ENCODE measurements at regions not wholly inside any gene's neighbourhood (a gene's known extent, or its start where the extent isn't known, plus 50 kb on each side); places are given as distances from the start of the nearest gene placed in this dataset.

DNA sequence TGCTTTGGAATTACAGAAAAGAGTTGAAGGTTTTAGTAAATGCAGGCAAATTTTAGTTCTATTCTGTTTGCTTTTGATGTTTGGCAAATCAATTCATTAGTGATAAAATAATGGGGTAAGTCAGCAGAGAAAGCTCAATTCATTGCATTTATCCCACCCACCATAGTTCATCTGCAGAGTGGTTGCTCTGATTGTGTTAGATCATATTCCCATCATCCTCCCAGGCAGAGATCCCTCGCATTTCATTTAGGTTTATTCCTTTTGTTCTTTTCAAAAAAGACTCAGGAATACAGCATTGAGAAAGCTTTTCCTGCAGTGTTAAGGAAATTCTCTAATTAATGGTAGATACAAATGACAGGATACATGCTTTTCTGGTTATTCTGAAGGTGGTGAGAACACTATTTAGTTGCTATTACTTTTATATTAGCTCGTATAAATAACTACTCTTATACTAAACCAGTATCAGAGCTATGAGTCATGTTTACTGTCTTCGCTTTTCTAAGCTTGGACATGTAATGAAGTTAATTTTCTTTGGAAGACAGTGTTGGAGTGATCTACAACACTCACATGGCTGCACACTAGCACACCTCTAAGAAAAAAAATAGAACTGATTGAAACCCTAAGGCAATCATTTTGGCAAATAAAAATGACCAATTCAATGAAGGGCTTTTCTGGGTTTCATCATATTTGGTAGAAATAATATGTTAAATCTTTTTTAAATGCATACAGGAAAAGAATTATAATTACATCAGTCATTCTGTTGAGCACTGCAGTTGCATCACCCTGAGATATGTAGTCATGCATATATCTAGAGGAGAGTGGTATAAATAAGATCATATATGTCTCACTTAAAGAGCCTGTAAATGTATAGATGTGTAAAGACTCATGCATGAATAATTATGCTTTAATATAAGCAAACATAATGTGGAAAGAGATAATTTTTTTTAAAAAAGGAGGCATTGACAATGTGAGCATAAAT, 351.6 kb downstream of the PCDH7 start:
- peaks cover 25% of the 10 kb centered on the region for H3K4me1 ChIP-seq
- H3K36me3 ChIP-seq, result peaks cover 30% of the 10 kb centered on the region
- H3K9me3 ChIP-seq (replicated peaks), result no peaks in the 10 kb centered on the region; the same call in 1 of the 2 replicates
- H3K27me3 ChIP-seq, result no peaks in the 10 kb centered on the region
- no peak overlapping the region for H3K27ac ChIP-seq
- no peak overlapping the region for H3K4me3 ChIP-seq
- DNase-seq, result no peak

DNA sequence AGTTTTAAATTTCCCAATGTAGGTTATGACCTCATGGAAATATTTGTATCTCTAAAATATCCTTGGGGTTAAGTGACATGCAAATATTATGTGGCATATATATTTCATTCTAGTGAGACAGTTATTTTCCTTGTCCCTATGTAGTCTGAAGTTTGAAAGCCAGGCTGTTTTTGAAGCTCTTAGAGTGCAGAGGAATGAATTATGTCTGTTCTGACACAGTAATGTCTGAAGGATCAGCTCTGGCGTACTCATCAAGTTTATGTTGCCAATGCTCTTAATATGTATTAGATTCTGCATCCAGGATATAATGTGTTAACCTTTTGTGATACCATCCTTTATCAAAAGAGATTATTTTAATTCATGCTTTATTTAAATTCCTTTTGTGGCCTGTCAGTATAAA, 355.8 kb downstream of the PCDH7 start:
- Histone ChIP-seq H3K9me3 (replicated peaks) (peaks cover 10% of the 10 kb centered on the region), H3K4me1 (no peaks in the 10 kb centered on the region), H3K27me3 (no peaks in the 10 kb centered on the region), H3K27ac (no peak overlapping the region), H3K36me3 (peaks cover 37% of the 10 kb centered on the region), H3K4me3 (no peak overlapping the region)
- DNase-seq, result no peak

DNA sequence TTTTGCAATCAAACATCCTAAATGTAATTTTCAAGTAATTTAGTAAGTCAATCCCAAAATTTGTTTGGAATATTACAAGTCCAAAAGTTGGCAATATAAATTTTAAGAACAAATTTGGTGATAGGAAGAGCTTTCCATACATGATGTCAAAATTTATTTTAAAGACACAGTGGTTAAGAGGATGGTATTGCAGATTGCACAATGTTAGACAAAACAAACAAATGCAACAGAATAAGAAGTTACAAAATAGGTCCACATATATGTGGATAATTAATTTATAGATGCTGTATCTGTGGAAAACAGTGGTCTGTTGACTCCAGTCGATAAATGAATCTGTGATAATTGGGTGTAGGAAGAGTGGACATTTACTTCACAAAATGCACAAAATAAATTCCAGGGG, 358.5 kb downstream of the PCDH7 start:
- H3K4me1 ChIP-seq, result no peaks in the 10 kb centered on the region
- peaks cover 34% of the 10 kb centered on the region for H3K36me3 ChIP-seq
- H3K9me3 ChIP-seq (replicated peaks), result peaks cover 13% of the 10 kb centered on the region
- no peaks in the 10 kb centered on the region for H3K27me3 ChIP-seq
- no peak for DNase-seq
- H3K4me3 ChIP-seq, result no peak overlapping the region
- H3K27ac ChIP-seq, result no peak overlapping the region

DNA sequence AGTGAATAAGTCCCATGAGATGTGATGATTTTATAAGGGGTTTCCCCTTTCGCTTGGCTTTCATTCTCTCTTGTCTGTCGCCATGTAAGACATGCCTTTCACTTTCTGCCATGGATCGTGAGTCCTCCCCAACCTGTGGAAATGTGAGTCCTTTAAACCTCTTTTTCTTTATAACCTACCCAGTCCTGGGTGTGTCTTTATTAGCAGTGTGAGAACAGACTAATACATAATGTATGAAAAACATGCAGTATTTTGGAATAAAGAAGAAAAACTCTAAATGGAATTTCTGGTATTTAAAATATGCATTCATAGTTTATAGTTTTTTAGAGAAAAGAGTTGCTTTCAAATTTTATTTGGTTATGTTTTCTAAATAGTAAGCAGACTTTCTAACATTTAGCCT, 360.7 kb downstream of the PCDH7 start:
- H3K4me3 ChIP-seq, result no peak overlapping the region
- H3K4me1 ChIP-seq, result peaks cover 11% of the 10 kb centered on the region
- H3K27me3 ChIP-seq, result no peaks in the 10 kb centered on the region
- DNase-seq, result no peak
- peaks cover 13% of the 10 kb centered on the region for H3K9me3 ChIP-seq (replicated peaks)
- no peak overlapping the region for H3K27ac ChIP-seq
- peaks cover 28% of the 10 kb centered on the region for H3K36me3 ChIP-seq

DNA sequence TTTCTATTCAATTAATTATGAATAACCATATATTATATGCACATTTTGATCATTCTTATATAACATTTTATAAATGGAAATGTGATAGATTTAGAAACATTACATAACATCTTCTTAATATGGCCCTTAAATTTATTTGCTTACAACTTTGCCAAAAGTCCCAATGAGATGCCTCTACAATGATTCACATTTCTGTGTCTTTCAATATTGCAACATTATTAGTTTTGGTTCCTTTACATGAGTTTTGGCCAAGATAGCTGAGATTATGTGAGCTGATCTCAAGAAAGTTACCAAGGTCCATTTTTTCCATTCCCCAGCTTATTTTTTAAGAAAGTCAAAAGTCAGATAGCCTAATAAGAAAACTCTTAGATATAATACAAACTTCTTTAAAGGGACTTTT, 361.2 kb downstream of the PCDH7 start:
- Histone ChIP-seq H3K36me3 (peaks cover 25% of the 10 kb centered on the region), H3K27ac (no peak overlapping the region), H3K9me3 (replicated peaks) (peaks cover 13% of the 10 kb centered on the region), H3K4me1 (peaks cover 16% of the 10 kb centered on the region), H3K4me3 (no peak overlapping the region), H3K27me3 (no peaks in the 10 kb centered on the region)
- no peak for DNase-seq

DNA sequence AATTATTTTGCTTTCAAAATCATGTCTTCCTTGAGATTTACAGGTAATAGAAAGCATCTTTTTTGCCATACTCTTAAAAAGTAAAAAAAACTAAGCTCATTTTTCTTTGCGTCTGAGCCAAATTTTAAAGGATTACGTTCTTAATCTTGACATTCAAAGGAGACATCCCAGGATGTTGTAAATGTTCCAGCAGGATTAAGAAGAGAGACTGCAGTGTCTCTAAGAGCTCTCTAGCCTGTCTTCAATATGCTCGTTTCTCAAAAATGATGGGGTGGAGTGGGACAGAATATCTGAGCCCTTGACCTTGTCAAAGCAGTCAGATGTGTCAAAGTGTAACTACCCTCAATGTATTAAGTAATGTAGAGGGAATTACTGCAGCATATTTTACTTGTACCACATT, 363.3 kb downstream of the PCDH7 start:
- Histone ChIP-seq H3K27ac (no peak overlapping the region), H3K4me1 (peaks cover 23% of the 10 kb centered on the region), H3K36me3 (peaks cover 20% of the 10 kb centered on the region), H3K27me3 (no peaks in the 10 kb centered on the region), H3K4me3 (no peak overlapping the region), H3K9me3 (replicated peaks) (peaks cover 10% of the 10 kb centered on the region)
- no peak for DNase-seq

DNA sequence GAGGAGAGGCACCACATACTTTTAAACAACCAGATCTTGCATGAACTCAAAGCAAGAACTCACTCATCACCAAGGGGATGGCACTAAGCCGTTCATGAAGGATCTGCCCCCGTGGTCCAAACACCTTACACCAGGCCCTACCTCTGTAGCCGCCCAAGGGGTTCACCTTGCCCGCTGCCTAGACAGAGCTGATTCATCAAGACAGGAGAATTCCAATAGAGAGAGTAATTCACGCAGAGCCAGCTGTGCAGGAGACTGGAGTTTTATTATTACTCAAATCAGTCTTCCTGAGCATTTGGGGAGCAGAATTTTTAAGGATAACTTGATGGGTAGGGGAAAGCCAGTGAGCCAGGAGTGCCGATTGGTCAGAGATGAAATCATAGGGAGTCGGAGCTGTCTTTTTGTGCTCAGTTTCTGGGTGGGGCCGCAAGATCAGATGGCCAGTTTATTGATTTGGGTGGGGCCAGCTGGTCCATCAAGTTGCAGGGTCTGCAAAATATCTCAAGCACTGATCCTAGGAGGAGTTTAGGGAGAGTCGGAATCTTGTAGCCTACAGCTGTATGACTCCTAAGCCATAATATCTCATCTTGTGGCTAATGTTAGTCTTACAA, 364.7 kb downstream of the PCDH7 start:
- Histone ChIP-seq H3K27me3 (no peaks in the 10 kb centered on the region), H3K4me3 (no peak overlapping the region), H3K27ac (peak overlapping the region; percentile 61), H3K36me3 (peaks cover 16% of the 10 kb centered on the region), H3K9me3 (replicated peaks) (peaks cover 10% of the 10 kb centered on the region), H3K4me1 (peaks cover 34% of the 10 kb centered on the region)
- peak in 1 of 2 experiments; percentile 33 for DNase-seq

DNA sequence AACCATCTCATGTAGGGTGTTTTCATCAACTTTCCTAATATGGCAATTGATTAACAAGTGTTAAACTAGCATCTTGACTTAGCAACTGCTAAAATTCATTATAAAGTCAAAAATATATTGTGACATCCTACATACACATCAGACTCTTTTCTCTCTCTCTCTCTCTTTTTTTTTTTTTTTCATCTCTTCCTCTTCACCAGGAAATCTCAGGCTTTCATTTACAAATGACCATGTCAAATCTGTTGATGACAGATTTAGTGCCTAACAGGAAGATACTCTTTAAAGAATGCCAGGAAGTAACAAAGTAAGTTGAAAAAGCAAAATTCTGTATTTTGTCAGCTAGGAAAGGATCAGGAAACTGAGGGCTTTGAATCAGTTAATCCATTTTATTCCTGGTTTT, 365.5 kb downstream of the PCDH7 start:
- Histone ChIP-seq H3K9me3 (replicated peaks) (peaks cover 5% of the 10 kb centered on the region), H3K4me1 (peaks cover 35% of the 10 kb centered on the region), H3K27ac (peak overlapping the region; percentile 61), H3K4me3 (no peak overlapping the region), H3K36me3 (peaks cover 16% of the 10 kb centered on the region), H3K27me3 (no peaks in the 10 kb centered on the region)
- DNase-seq, result peak in 1 of 2 experiments; percentile 70

DNA sequence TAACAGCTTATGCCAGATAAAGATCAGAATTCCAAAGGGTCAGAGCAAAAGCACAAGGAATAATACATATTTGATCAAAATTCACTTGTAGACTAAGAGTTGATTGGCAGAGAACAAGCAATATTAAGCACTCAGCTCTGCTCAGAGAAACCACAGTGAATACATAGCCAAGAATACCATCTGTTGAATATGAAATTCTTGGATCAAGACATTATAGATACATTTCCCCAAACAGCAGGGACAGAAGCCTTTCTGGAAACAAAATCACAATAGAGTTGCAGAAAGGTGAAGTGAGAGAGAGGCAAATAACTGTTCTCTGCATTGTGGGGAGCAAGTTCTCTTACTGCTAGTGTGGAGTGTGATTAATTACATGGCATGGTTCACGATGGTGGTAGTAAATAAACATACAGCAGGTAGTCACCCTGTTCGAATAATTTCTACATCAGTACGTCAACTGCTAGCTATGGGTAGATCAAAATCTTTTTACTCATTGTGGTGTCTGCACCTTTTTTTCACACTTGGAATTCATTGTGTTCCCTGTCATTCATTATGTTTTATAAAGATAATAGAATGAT, 366.7 kb downstream of the PCDH7 start:
- Histone ChIP-seq H3K36me3 (peaks cover 9% of the 10 kb centered on the region), H3K27me3 (no peaks in the 10 kb centered on the region), H3K27ac (no peak overlapping the region), H3K4me3 (no peak overlapping the region), H3K4me1 (peaks cover 35% of the 10 kb centered on the region), H3K9me3 (replicated peaks) (0 out of 2 replicates have a peak, but pooled peaks cover 2% of the 10 kb centered on the region)
- peak in 1 of 2 experiments; percentile 18 for DNase-seq

DNA sequence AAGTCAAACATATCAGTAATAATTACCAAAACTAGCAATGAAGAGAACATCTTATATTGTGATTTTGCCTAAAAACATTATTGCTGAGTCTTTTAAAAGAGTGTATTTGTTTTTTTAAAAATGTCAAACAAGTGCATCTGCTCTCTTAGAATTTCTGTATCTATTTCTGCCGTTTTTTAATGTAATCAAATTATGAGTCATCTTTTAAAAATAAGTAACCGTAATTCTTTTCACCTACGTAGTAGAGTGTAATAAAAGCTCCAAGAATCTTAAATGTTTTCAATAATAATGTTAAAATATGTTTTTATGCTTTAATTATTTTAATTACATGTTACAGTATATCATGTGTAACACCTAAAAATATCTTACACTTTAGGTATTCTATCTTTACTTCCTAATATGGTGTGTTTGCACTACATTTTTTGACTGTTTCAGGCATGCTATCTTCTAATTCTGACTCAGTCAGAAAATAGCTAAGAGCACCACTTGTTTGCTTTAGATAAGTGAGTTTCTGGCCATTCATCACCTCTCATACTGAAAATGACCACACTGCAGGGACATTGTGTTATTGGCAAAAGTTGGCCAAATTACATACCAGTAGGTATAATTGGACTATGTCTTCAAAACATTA, 368.5 kb downstream of the PCDH7 start:
- Histone ChIP-seq H3K4me1 (peaks cover 35% of the 10 kb centered on the region), H3K36me3 (peaks cover 3% of the 10 kb centered on the region), H3K27ac (no peak overlapping the region), H3K4me3 (no peak overlapping the region), H3K9me3 (replicated peaks) (no peaks in the 10 kb centered on the region), H3K27me3 (no peaks in the 10 kb centered on the region)
- DNase-seq, result no peak

DNA sequence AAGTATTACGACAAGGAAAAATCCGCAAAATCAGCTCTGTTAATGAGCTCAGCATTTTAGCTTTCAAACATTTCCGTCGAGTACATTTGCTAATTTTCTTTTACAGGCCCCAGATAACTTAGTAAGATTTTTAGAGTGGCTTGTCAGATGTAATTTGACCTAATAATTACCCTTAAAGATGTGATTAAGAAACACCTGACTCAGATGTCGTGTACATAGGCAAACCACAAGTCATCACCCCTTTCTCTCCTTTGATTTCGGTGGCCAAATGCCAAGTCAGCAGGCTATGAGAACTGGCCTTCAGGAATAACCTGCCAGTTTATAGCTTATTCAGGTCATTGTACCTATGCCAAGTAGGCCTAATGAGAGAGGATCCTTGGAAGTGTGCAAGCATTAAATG, 369.6 kb downstream of the PCDH7 start:
- Histone ChIP-seq H3K4me3 (no peak overlapping the region), H3K9me3 (replicated peaks) (no peaks in the 10 kb centered on the region), H3K27me3 (no peaks in the 10 kb centered on the region), H3K36me3 (peaks cover 4% of the 10 kb centered on the region), H3K4me1 (peaks cover 35% of the 10 kb centered on the region), H3K27ac (no peak overlapping the region)
- peak; percentile 47 to 74 for DNase-seq

DNA sequence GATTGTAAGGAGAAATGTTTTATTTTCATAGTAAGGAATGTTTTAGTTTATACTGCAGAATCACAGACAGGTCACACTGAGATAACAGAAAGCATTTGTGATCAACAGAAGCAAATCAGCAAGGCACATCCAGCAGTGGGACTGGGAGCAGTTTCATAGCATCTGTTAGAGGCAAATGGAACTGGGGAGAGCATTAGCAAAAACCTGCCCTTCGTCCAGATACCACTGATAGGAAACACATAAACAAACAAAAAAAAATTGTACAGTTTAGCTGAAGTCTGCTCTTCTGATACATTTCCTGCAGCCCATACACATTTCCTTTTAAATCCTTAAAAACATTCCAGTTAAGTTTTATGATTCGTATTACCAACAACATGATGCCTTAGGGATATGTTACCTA, 374.3 kb downstream of the PCDH7 start:
- no peak overlapping the region for H3K27ac ChIP-seq
- DNase-seq, result no peak
- H3K9me3 ChIP-seq (replicated peaks), result no peaks in the 10 kb centered on the region
- peaks cover 5% of the 10 kb centered on the region for H3K4me1 ChIP-seq
- H3K4me3 ChIP-seq, result no peak overlapping the region
- peaks cover 2% of the 10 kb centered on the region; the same call in 1 of the 2 replicates for H3K36me3 ChIP-seq
- H3K27me3 ChIP-seq, result no peaks in the 10 kb centered on the region

DNA sequence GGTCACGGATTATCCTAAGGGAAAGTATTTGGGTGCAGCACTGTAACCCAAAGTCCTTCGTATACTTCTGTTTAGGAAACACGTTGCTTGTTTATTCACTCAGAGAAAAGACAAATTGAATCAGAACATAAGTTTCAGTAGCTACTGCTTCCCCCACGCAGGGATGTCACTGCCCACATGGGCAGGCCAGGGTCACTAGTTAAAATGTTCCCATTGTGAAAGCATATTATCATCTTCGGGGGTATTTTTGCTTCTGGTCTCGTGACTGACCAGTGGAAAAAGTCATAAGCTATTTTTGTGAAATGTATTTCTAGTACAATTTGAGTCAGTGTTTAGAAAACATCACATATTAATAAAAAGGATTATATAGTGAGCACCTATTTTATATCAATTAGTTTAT, 377.8 kb downstream of the PCDH7 start:
- Histone ChIP-seq H3K4me1 (no peaks in the 10 kb centered on the region), H3K27ac (no peak overlapping the region), H3K36me3 (peaks cover 10% of the 10 kb centered on the region; the same call in 1 of the 2 replicates), H3K9me3 (replicated peaks) (no peaks in the 10 kb centered on the region), H3K4me3 (no peak overlapping the region), H3K27me3 (no peaks in the 10 kb centered on the region)
- DNase-seq, result no peak

DNA sequence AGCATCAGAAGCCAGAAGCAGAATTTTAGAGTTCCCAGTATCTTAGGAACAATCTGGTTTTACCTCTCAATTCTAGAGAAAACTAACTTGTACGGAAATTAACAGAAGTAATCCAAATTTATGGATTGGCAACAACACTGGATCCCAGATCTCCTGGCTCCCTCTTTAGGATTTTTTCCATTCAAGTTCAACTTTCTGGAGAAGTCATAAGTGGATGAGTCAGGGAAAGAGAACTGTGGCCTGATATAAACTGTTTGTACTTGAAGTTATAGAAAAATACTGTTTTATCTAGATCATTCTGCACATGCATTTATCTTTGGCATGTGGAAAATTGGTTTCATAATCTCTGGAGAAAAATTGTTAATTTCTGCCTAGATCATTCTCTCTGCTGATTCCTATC, 380.4 kb downstream of the PCDH7 start:
- Histone ChIP-seq H3K4me1 (no peaks in the 10 kb centered on the region), H3K27me3 (no peaks in the 10 kb centered on the region), H3K9me3 (replicated peaks) (no peaks in the 10 kb centered on the region), H3K27ac (no peak overlapping the region), H3K36me3 (peaks cover 11% of the 10 kb centered on the region; the same call in 1 of the 2 replicates), H3K4me3 (no peak overlapping the region)
- no peak for DNase-seq

DNA sequence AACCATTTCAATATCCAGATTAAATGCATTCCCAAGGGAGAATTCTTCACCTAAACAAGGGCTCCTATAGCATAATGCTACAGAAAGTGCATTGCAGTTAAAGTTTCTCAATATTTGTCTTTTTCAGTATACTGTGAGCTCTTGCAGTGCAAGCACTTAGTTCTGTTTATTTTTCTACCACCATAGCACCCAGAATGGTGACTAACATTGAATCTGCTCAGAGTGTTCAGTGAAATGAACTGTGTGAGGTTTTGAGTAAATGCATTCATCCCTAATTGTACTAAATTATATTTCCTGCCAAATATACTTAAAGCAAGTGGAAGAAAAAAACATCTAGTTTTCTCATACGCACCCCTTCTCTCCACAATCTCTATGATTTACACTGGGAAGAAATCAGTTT, 383.9 kb downstream of the PCDH7 start:
- DNase-seq, result no peak
- H3K27me3 ChIP-seq, result no peaks in the 10 kb centered on the region
- H3K4me1 ChIP-seq, result no peaks in the 10 kb centered on the region
- H3K36me3 ChIP-seq, result peaks cover 14% of the 10 kb centered on the region; the same call in 1 of the 2 replicates
- H3K9me3 ChIP-seq (replicated peaks), result no peaks in the 10 kb centered on the region
- H3K4me3 ChIP-seq, result no peak overlapping the region
- no peak overlapping the region for H3K27ac ChIP-seq
